ENCODE measurements at regions not wholly inside any gene's neighbourhood (a gene's known extent, or its start where the extent isn't known, plus 50 kb on each side); places are given as distances from the start of the nearest gene placed in this dataset.

- no peaks in the 10 kb centered on the region for H3K4me1 ChIP-seq (ENCODE audit: control insufficient read depth, extremely low read depth, insufficient read depth, low read length)
- DNase-seq (ENCODE audit: low read depth, low spot score): no peak
- H4K20me1 ChIP-seq (ENCODE audit: control insufficient read depth, extremely low read depth, insufficient read depth, low read length): no peaks in the 10 kb centered on the region
- no peaks in the 10 kb centered on the region for H3K36me3 ChIP-seq (ENCODE audit: control insufficient read depth in 2 of 2, extremely low read depth in 1 of 2, insufficient read depth in 2 of 2, low read length in 2 of 2)
- H3K27me3 ChIP-seq (ENCODE audit: control insufficient read depth, extremely low read depth, insufficient read depth, low read length): no peaks in the 10 kb centered on the region
- no peak overlapping the region for H3K9ac ChIP-seq (ENCODE audit: control insufficient read depth, extremely low read depth, insufficient read depth, low read length)
- FAIRE-seq: no peak
- H3K27ac ChIP-seq (ENCODE audit: control insufficient read depth, insufficient read depth, low read length): no peak overlapping the region
- H3K79me2 ChIP-seq (ENCODE audit: control insufficient read depth, insufficient read depth, low read length): no peaks in the 10 kb centered on the region
- no peak overlapping the region for H2AFZ ChIP-seq (ENCODE audit: control insufficient read depth, low read length)
- TF ChIP-seq, protein P1, sequence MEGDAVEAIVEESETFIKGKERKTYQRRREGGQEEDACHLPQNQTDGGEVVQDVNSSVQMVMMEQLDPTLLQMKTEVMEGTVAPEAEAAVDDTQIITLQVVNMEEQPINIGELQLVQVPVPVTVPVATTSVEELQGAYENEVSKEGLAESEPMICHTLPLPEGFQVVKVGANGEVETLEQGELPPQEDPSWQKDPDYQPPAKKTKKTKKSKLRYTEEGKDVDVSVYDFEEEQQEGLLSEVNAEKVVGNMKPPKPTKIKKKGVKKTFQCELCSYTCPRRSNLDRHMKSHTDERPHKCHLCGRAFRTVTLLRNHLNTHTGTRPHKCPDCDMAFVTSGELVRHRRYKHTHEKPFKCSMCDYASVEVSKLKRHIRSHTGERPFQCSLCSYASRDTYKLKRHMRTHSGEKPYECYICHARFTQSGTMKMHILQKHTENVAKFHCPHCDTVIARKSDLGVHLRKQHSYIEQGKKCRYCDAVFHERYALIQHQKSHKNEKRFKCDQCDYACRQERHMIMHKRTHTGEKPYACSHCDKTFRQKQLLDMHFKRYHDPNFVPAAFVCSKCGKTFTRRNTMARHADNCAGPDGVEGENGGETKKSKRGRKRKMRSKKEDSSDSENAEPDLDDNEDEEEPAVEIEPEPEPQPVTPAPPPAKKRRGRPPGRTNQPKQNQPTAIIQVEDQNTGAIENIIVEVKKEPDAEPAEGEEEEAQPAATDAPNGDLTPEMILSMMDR (optimal IDR thresholded peaks at IDR 0.05 in 1 of 3, IDR thresholded peaks at IDR 0.05 in 1 of 3, conservative IDR thresholded peaks at IDR 0.05 in 1 of 3; ENCODE audit: extremely low read depth in 1 of 3, insufficient read depth in 2 of 3, low read length in 3 of 3): no peak
- no peak for TF ChIP-seq EZH2 (IDR thresholded peaks at IDR 0.05; ENCODE audit: low read length)
- no peaks in the 10 kb centered on the region for H3K9me3 ChIP-seq (ENCODE audit: control insufficient read depth, low read depth, low read length)
- dilution Hi-C loops (cut with MboI; ENCODE audit: extremely low pct_ligation_motif_present, low sequenced_read_pairs): no loop called here
- H3K4me3 ChIP-seq (ENCODE audit: control insufficient read depth in 2 of 3, extremely low read depth in 1 of 3, insufficient read depth in 2 of 3, low read depth in 1 of 3, low read length in 3 of 3): no peak overlapping the region
- H3K9me1 ChIP-seq (ENCODE audit: control insufficient read depth, extremely low read depth, insufficient read depth, low read length): no peaks in the 10 kb centered on the region
- no peak overlapping the region for H3K4me2 ChIP-seq (ENCODE audit: control insufficient read depth, extremely low read depth, insufficient read depth, low read depth, low read length)
These were observed 192.3 kb downstream of the ATPSCKMT start for GRCh38 chr5:10057356-10057755.

GRCh38 chr5:10056228-10056760, 193.4 kb downstream of the ATPSCKMT start:
- no peaks in the 10 kb centered on the region for H3K27me3 ChIP-seq (ENCODE audit: control insufficient read depth, extremely low read depth, insufficient read depth, low read length)
- H3K4me3 ChIP-seq (ENCODE audit: control insufficient read depth in 2 of 3, extremely low read depth in 1 of 3, insufficient read depth in 2 of 3, low read depth in 1 of 3, low read length in 3 of 3): no peak overlapping the region
- no peaks in the 10 kb centered on the region for H3K9me3 ChIP-seq (ENCODE audit: control insufficient read depth, low read depth, low read length)
- no peak for DNase-seq (ENCODE audit: low read depth, low spot score)
- H3K4me2 ChIP-seq (ENCODE audit: control insufficient read depth, extremely low read depth, insufficient read depth, low read depth, low read length): no peak overlapping the region
- TF ChIP-seq EZH2 (IDR thresholded peaks at IDR 0.05; ENCODE audit: low read length): no peak
- TF ChIP-seq, protein P1 (optimal IDR thresholded peaks at IDR 0.05 in 1 of 3, IDR thresholded peaks at IDR 0.05 in 1 of 3, conservative IDR thresholded peaks at IDR 0.05 in 1 of 3; ENCODE audit: extremely low read depth in 1 of 3, insufficient read depth in 2 of 3, low read length in 3 of 3): no peak
- no peak overlapping the region for H2AFZ ChIP-seq (ENCODE audit: control insufficient read depth, low read length)
- no peaks in the 10 kb centered on the region for H4K20me1 ChIP-seq (ENCODE audit: control insufficient read depth, extremely low read depth, insufficient read depth, low read length)
- dilution Hi-C loops (cut with MboI; ENCODE audit: extremely low pct_ligation_motif_present, low sequenced_read_pairs): no loop called here
- no peaks in the 10 kb centered on the region for H3K4me1 ChIP-seq (ENCODE audit: control insufficient read depth, extremely low read depth, insufficient read depth, low read length)
- no peaks in the 10 kb centered on the region for H3K9me1 ChIP-seq (ENCODE audit: control insufficient read depth, extremely low read depth, insufficient read depth, low read length)
- no peaks in the 10 kb centered on the region for H3K36me3 ChIP-seq (ENCODE audit: control insufficient read depth in 2 of 2, extremely low read depth in 1 of 2, insufficient read depth in 2 of 2, low read length in 2 of 2)
- no peaks in the 10 kb centered on the region for H3K79me2 ChIP-seq (ENCODE audit: control insufficient read depth, insufficient read depth, low read length)
- no peak overlapping the region for H3K9ac ChIP-seq (ENCODE audit: control insufficient read depth, extremely low read depth, insufficient read depth, low read length)
- no peak for FAIRE-seq
- H3K27ac ChIP-seq (ENCODE audit: control insufficient read depth, insufficient read depth, low read length): no peak overlapping the region
